ENCODE measurements at regions not wholly inside any gene's neighbourhood (a gene's known extent, or its start where the extent isn't known, plus 50 kb on each side); places are given as distances from the start of the nearest gene placed in this dataset.
"Not testable (repeated sequence)": the region's sequence is repeated elsewhere in the genome, so short reads cannot be mapped to it uniquely, and the experiment has no call there.

- Histone ChIP-seq H3K36me3 (no peaks in the 10 kb centered on the region), H3K4me3 (no peak overlapping the region), H3K9me3 (peaks cover 0 to 7% (median 0%) of the 10 kb centered on the region in 3 donors), H3K27ac (no peak overlapping the region), H3K27me3 (no peaks in the 10 kb centered on the region), H3K4me1 (no peaks in the 10 kb centered on the region)
- ATAC-seq: no peak
- WGBS, 2 donors (ENCODE audit: low coverage in 1 of 2): 52 to 83% methylated on average over 2 of the region's 2 CpGs
- no peak for TF ChIP-seq CTCF (IDR thresholded peaks at IDR 0.05)
These were observed 507.0 kb upstream of the MAP2 start for GRCh38 chr2:208916881-208917280.

- not testable (repeated sequence) for H3K36me3 ChIP-seq, H3K27me3 ChIP-seq, H3K27ac ChIP-seq, ATAC-seq, H3K4me1 ChIP-seq, H3K4me3 ChIP-seq
- 100% methylated on average over 1 of the region's 1 CpG for WGBS, 2 donors (ENCODE audit: low coverage in 1 of 2)
- H3K9me3 ChIP-seq: peaks cover 0 to 11% (median 0%) of the 10 kb centered on the region in 3 donors
These were observed 502.5 kb upstream of the MAP2 start for GRCh38 chr2:208921358-208921757.

- Histone ChIP-seq H3K4me3 (no peak overlapping the region), H3K27me3 (no peaks in the 10 kb centered on the region), H3K9me3 (peaks cover 0 to 5% (median 0%) of the 10 kb centered on the region in 3 donors), H3K4me1 (no peaks in the 10 kb centered on the region), H3K27ac (no peak overlapping the region), H3K36me3 (no peaks in the 10 kb centered on the region)
- no peak for ATAC-seq
- TF ChIP-seq POLR2A (IDR thresholded peaks at IDR 0.05) (no peak), POLR2AphosphoS5 (IDR thresholded peaks at IDR 0.05) (no peak)
These were observed 496.0 kb upstream of the MAP2 start for GRCh38 chr2:208927867-208928266.

- 62 to 68% methylated on average over 5 of the region's 5 CpGs for WGBS, 2 donors (ENCODE audit: low coverage in 1 of 2)
- ATAC-seq: no peak
- Histone ChIP-seq H3K36me3 (no peaks in the 10 kb centered on the region), H3K9me3 (peaks cover 0 to 5% (median 0%) of the 10 kb centered on the region in 3 donors), H3K27ac (no peak overlapping the region), H3K27me3 (no peaks in the 10 kb centered on the region), H3K4me1 (no peaks in the 10 kb centered on the region), H3K4me3 (no peak overlapping the region)
- TF ChIP-seq POLR2A (IDR thresholded peaks at IDR 0.05) (no peak), CTCF (IDR thresholded peaks at IDR 0.05) (no peak), EP300 (IDR thresholded peaks at IDR 0.05) (no peak), POLR2AphosphoS5 (IDR thresholded peaks at IDR 0.05) (no peak)
These were observed 494.5 kb upstream of the MAP2 start for GRCh38 chr2:208929139-208929864.

GRCh38 chr2:208929894-208930427 lies 493.9 kb upstream of the MAP2 start:
- 51 to 78% methylated on average over 3 of the region's 3 CpGs for WGBS, 2 donors (ENCODE audit: low coverage in 1 of 2)
- no peak for ATAC-seq
- H3K27ac ChIP-seq: no peak overlapping the region
- no peaks in the 10 kb centered on the region for H3K4me1 ChIP-seq
- H3K9me3 ChIP-seq: peaks cover 0 to 5% (median 0%) of the 10 kb centered on the region in 3 donors
- H3K4me3 ChIP-seq: no peak overlapping the region
- H3K36me3 ChIP-seq: no peaks in the 10 kb centered on the region
- TF ChIP-seq POLR2A (IDR thresholded peaks at IDR 0.05): no peak
- no peak for TF ChIP-seq EP300 (IDR thresholded peaks at IDR 0.05)
- no peak for TF ChIP-seq POLR2AphosphoS5 (IDR thresholded peaks at IDR 0.05)
- TF ChIP-seq CTCF (IDR thresholded peaks at IDR 0.05): no peak
- no peaks in the 10 kb centered on the region for H3K27me3 ChIP-seq

GRCh38 chr2:208935531-208935930 lies 488.3 kb upstream of the MAP2 start:
- H3K4me3 ChIP-seq: no peak overlapping the region
- no peak for ATAC-seq
- no peaks in the 10 kb centered on the region for H3K4me1 ChIP-seq
- H3K9me3 ChIP-seq: no peaks in the 10 kb centered on the region
- no peaks in the 10 kb centered on the region for H3K36me3 ChIP-seq
- H3K27me3 ChIP-seq: no peaks in the 10 kb centered on the region
- TF ChIP-seq POLR2AphosphoS5 (IDR thresholded peaks at IDR 0.05) (no peak), POLR2A (IDR thresholded peaks at IDR 0.05) (no peak), EP300 (IDR thresholded peaks at IDR 0.05) (no peak)
- H3K27ac ChIP-seq: no peak overlapping the region
- 75 to 92% methylated on average over 2 of the region's 2 CpGs for WGBS, 2 donors (ENCODE audit: low coverage in 1 of 2)
